Esophagus muscularis mucosa (tissue), 4 donors: ENCODE measurements at regions not wholly inside any gene's neighbourhood (a gene's known extent, or its start where the extent isn't known, plus 50 kb on each side); places are given as distances from the start of the nearest gene placed in this dataset.

Source experiments
- DNase-seq: peaks from one replicate; pipeline ENCODE4 v3.0.0-alpha.2; 2017; ENCODE audit errors: extremely low spot score
- H3K27ac ChIP-seq, 4 donors: fragments of 200-600 bp; sonication (generic); replicated peaks in 1 of 4; 1 replicate in 3 of 4; 2 replicates in 1 of 4; pipeline ENCODE4 v1.5.1; 2016 to 2019; ENCODE audit warnings: mild to moderate bottlenecking in 1 of 4
- H3K27me3 ChIP-seq, 4 donors: fragments of 200-600 bp; sonication (generic); one replicate each; pipeline versions ENCODE4 v1.5.1 to v1.6.0; 2016 to 2019
- H3K36me3 ChIP-seq, 4 donors: fragments of 200-600 bp; sonication (generic); one replicate each; pipeline ENCODE4 v1.5.1; 2016 to 2019
- H3K4me1 ChIP-seq, 4 donors: fragments of 200-600 bp; sonication (generic); one replicate each; pipeline ENCODE4 v1.5.1; 2016 to 2019
- H3K4me3 ChIP-seq, 4 donors: fragments of 200-600 bp; sonication (generic); 1 replicate in 2 of 4; 2 replicates in 2 of 4; pipeline ENCODE4 v1.5.1; 2016 to 2019; ENCODE audit warnings: mild to moderate bottlenecking in 4 of 4, moderate library complexity in 1 of 4
- H3K9me3 ChIP-seq, 4 donors: fragments of 200-600 bp; sonication (generic); 1 replicate in 3 of 4; 2 replicates in 1 of 4; pipeline ENCODE4 v1.5.1; 2016 to 2019
- EP300 ChIP-seq: sonication (generic); formaldehyde crosslinking; IDR thresholded peaks from one replicate; pipeline ENCODE4 v1.6.1; 2017; ENCODE audit warnings: antibody characterized with exemption
- POLR2A ChIP-seq: fragments of 450-650 bp; IDR thresholded peaks from one replicate; pipeline ENCODE4 v1.6.1; 2017; ENCODE audit warnings: antibody characterized with exemption, moderate library complexity, mild to moderate bottlenecking, low read depth
- POLR2AphosphoS5 ChIP-seq, 2 donors: sonication (generic); formaldehyde crosslinking; IDR thresholded peaks; one replicate each; pipeline ENCODE4 v1.6.1; 2017; ENCODE audit warnings: antibody characterized with exemption in 2 of 2
- WGBS: methylation state at CpG from one replicate; pipeline ENCODE4 v1.1.5; 2018; 5-methylcytosine and 5-hydroxymethylcytosine counted together
- intact Hi-C: fragments of 100-400 bp; cut with DNase I; formaldehyde crosslinking; loops from one replicate; pipeline ENCODE4 v1.15.1; 2023
- TF ChIP-seq, protein P1 (sequence below), 3 experiments: fragments of 200-600 bp in 2 of 3; fragments of 450-650 bp in 1 of 3; sonication (generic) in 2 of 3; IDR thresholded peaks; one replicate each; pipeline ENCODE4 v1.5.1; 2017 to 2019; ENCODE audit warnings: antibody characterized with exemption in 3 of 3, mild to moderate bottlenecking in 2 of 3, moderate library complexity in 1 of 3

DNA sequence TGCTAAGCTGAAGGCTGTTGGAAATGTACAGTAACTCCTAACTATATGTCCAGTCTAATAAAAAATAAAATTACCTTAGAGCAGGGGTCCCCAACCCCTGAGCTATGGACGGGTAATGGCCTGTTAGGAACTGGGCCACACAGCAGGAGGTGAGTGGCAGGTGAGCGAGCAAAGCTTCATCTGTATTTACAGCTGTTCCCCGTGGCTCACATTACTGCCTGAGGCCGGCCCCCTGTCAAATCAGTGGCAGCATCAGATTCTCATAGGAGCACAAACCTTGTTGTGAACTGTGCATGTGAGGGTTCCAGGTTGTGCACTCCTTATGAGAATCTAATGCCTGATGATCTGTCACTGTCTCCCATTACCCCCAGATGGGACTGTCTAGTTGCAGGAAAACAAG lies 73.1 kb upstream of the CXCR4 start:
- no peaks in the 10 kb centered on the region for H3K27me3 ChIP-seq
- WGBS = 84% methylated on average over 4 of the region's 4 CpGs
- H3K4me1 ChIP-seq = no peaks in the 10 kb centered on the region

DNA sequence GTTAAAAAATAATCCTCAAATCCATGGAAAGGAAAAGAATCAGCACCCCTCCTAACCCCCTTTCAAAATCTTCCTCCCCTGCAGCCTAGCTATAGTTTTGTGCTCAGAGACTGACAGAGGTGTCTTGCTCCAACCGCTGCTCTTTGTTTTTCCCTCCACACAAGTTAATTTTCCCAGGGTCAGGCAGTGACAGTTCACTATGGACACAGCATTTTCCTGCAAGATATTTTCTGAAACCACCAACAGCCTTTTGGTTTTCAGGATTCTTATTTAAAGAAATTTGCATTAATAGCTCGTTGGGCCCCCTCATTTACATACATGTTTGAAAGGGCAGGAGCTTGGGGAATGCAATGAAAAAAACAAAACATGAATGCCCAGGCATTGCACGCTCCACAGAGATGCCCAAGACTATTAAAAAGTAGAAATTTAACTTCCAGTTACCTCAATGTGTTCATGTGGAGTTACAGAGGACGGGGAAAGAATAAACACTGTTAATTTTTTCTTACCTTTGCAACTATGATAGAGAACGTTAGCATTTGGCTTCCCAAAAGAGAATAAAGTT lies 71.4 kb upstream of the CXCR4 start:
- DNase-seq = peak; percentile 21
- 66% methylated on average over 5 of the region's 5 CpGs for WGBS

More for the DNA sequence above, 73.1 kb upstream of the CXCR4 start:
- H3K4me3 ChIP-seq = no peak overlapping the region
- no peak for TF ChIP-seq EP300
- TF ChIP-seq, protein P1, sequence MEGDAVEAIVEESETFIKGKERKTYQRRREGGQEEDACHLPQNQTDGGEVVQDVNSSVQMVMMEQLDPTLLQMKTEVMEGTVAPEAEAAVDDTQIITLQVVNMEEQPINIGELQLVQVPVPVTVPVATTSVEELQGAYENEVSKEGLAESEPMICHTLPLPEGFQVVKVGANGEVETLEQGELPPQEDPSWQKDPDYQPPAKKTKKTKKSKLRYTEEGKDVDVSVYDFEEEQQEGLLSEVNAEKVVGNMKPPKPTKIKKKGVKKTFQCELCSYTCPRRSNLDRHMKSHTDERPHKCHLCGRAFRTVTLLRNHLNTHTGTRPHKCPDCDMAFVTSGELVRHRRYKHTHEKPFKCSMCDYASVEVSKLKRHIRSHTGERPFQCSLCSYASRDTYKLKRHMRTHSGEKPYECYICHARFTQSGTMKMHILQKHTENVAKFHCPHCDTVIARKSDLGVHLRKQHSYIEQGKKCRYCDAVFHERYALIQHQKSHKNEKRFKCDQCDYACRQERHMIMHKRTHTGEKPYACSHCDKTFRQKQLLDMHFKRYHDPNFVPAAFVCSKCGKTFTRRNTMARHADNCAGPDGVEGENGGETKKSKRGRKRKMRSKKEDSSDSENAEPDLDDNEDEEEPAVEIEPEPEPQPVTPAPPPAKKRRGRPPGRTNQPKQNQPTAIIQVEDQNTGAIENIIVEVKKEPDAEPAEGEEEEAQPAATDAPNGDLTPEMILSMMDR (IDR thresholded peaks at IDR 0.05) = no peak
- TF ChIP-seq POLR2AphosphoS5 (IDR thresholded peaks at IDR 0.05) = no peak
- TF ChIP-seq POLR2A = no peak
- peak; percentile 62 for DNase-seq
- intact Hi-C loops = no loop called here
- no peaks in the 10 kb centered on the region for H3K9me3 ChIP-seq
- no peak overlapping the region for H3K27ac ChIP-seq
- H3K36me3 ChIP-seq = no peaks in the 10 kb centered on the region

DNA sequence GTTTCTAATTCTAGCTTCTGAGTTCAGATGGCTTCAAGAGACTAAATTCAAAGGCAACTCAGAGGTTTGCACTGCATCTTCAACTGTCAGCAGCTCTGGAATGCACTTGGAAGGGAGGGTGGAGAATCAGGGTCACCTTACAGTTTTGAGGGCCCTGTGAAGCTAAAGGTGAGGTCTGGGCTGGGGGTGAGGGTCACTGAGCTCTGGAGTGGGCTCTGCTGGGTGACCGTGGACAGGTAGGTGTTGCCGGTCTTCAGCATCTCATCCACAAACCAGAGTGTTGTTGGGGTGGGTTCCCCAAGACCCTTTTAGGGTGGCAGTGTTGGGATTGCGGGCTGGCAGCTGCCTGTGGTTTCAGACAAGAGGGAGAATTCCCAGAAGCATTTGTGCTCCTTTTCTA lies 70.1 kb upstream of the CXCR4 start:
- H3K4me1 ChIP-seq = no peaks in the 10 kb centered on the region
- no peaks in the 10 kb centered on the region for H3K27me3 ChIP-seq
- peak; percentile 55 for DNase-seq
- intact Hi-C loops = no loop called here
- no peaks in the 10 kb centered on the region for H3K36me3 ChIP-seq
- TF ChIP-seq EP300 (no peak), POLR2A (no peak), POLR2AphosphoS5 (IDR thresholded peaks at IDR 0.05) (no peak)
- TF ChIP-seq, protein P1 (IDR thresholded peaks at IDR 0.05) = no peak
- H3K27ac ChIP-seq = no peak overlapping the region
- H3K4me3 ChIP-seq = no peak overlapping the region
- 90% methylated on average over 3 of the region's 3 CpGs for WGBS
- no peaks in the 10 kb centered on the region for H3K9me3 ChIP-seq

More for the DNA sequence above, 71.4 kb upstream of the CXCR4 start:
- H3K9me3 ChIP-seq = no peaks in the 10 kb centered on the region
- no peaks in the 10 kb centered on the region for H3K4me1 ChIP-seq
- TF ChIP-seq, protein P1 (IDR thresholded peaks at IDR 0.05) = no peak
- TF ChIP-seq POLR2AphosphoS5 (IDR thresholded peaks at IDR 0.05) (no peak), POLR2A (no peak), EP300 (no peak)
- intact Hi-C loops = no loop called here
- no peak overlapping the region for H3K4me3 ChIP-seq
- H3K27me3 ChIP-seq = no peaks in the 10 kb centered on the region
- H3K36me3 ChIP-seq = no peaks in the 10 kb centered on the region
- H3K27ac ChIP-seq = no peak overlapping the region

- Histone ChIP-seq H3K27me3 (no peaks in the 10 kb centered on the region), H3K36me3 (no peaks in the 10 kb centered on the region), H3K27ac (no peak overlapping the region), H3K9me3 (peaks cover 0 to 2% (median 1%) of the 10 kb centered on the region in 4 donors), H3K4me1 (no peaks in the 10 kb centered on the region), H3K4me3 (no peak overlapping the region)
- TF ChIP-seq, protein P1 (IDR thresholded peaks at IDR 0.05) = no peak
- TF ChIP-seq EP300 = no peak
- no peak for TF ChIP-seq POLR2A
- no peak for TF ChIP-seq POLR2AphosphoS5 (IDR thresholded peaks at IDR 0.05)
- intact Hi-C loops = no loop called here
- WGBS = 86% methylated on average over 4 of the region's 4 CpGs
- DNase-seq = peak; percentile 39
Measured at GRCh38 chr2:136185981-136186776, 68.2 kb upstream of the CXCR4 start.
